IMR-90 (cell line): ENCODE measurements at regions not wholly inside any gene's neighbourhood (a gene's known extent, or its start where the extent isn't known, plus 50 kb on each side); places are given as distances from the start of the nearest gene placed in this dataset.

Experiments used
- ATAC-seq: fragments of 200-7000 bp; cut with Tn5 transposase; 2 replicates; pipeline ENCODE4 v1.9.1; 2020; ENCODE audit warnings: low read depth, mild to moderate bottlenecking, moderate library complexity
- BruUV-seq: library from RNA; stranded (reverse); fragments of 400-500 nt; replicated peaks from 2 replicates; lab custom pipeline; 2021; lab: Mats Ljungman, UMichigan
- CTCF ChIA-PET: fragments of 300-600 bp; formaldehyde crosslinking; extraction: SDS; loops from one replicate; lab custom pipeline; 2021; ENCODE audit warnings: antibody characterized with exemption; lab: Yijun Ruan, JAX
- POLR2A ChIA-PET: fragments of 300-600 bp; sonication (Branson Sonifier 250); formaldehyde crosslinking; loops from one replicate; lab custom pipeline; 2022; ENCODE audit warnings: antibody characterized with exemption; ENCODE audit not compliant: unreplicated experiment; lab: Charles Lee
- DNase-seq: peaks from one replicate; pipeline ENCODE4 v3.0.0; 2013
- H2AFZ ChIP-seq: replicated peaks from 2 replicates; pipeline ENCODE3; 2013; ENCODE audit warnings: low read length, mild to moderate bottlenecking; ENCODE audit not compliant: poor library complexity
- H2AK5ac ChIP-seq: 2 replicates; pipeline ENCODE4 v1.6.1; 2013; ENCODE audit warnings: low read depth, low read length, inconsistent platforms
- H2AK9ac ChIP-seq: replicated peaks from 2 replicates; pipeline ENCODE3; 2013; ENCODE audit warnings: mild to moderate bottlenecking, low read depth, low read length, moderate library complexity; ENCODE audit not compliant: poor library complexity
- H2BK120ac ChIP-seq: 2 replicates; pipeline ENCODE4 v1.6.1; 2013; ENCODE audit warnings: low read depth, low read length, inconsistent platforms
- H2BK15ac ChIP-seq: 3 replicates; pipeline ENCODE4 v1.6.1; 2013; ENCODE audit warnings: low read depth, low read length, inconsistent platforms
- H2BK20ac ChIP-seq: 2 replicates; pipeline ENCODE4 v1.6.1; 2013; ENCODE audit warnings: low read depth, mild to moderate bottlenecking, inconsistent platforms, low read length, moderate library complexity
- H2BK5ac ChIP-seq: 2 replicates; pipeline ENCODE4 v1.6.1; 2013; ENCODE audit warnings: mild to moderate bottlenecking, low read depth, low read length, inconsistent platforms; ENCODE audit not compliant: poor library complexity, severe bottlenecking
- H3K14ac ChIP-seq: replicated peaks from 2 replicates; pipeline ENCODE4 v1.6.1; 2013; ENCODE audit warnings: low read depth, low read length, inconsistent platforms
- H3K18ac ChIP-seq: 2 replicates; pipeline ENCODE4 v1.6.1; 2013; ENCODE audit warnings: low read depth, low read length, control low read depth
- H3K23ac ChIP-seq: 2 replicates; pipeline ENCODE4 v1.6.1; 2013; ENCODE audit warnings: low read depth, low read length, inconsistent platforms
- H3K27ac ChIP-seq: 2 replicates; pipeline ENCODE4 v1.5.1; 2013; ENCODE audit warnings: mild to moderate bottlenecking, control low read depth, low read length; ENCODE audit not compliant: insufficient read depth
- H3K27me3 ChIP-seq: 2 replicates; pipeline ENCODE4 v1.6.1; 2013; ENCODE audit warnings: low read length; ENCODE audit not compliant: control insufficient read depth, insufficient read depth
- H3K36me3 ChIP-seq: 2 replicates; pipeline ENCODE4 v1.6.1; 2013; ENCODE audit warnings: low read length, mixed read lengths; ENCODE audit not compliant: control insufficient read depth, insufficient read depth
- H3K4ac ChIP-seq: 2 replicates; pipeline ENCODE4 v1.6.1; 2013; ENCODE audit warnings: low read depth, low read length, inconsistent platforms
- H3K4me1 ChIP-seq: 2 replicates; pipeline ENCODE4 v1.6.1; 2013; ENCODE audit warnings: low read length, mixed read lengths; ENCODE audit not compliant: control insufficient read depth, insufficient read depth
- H3K4me2 ChIP-seq: 2 replicates; pipeline ENCODE4 v1.6.1; 2013; ENCODE audit warnings: low read depth, mild to moderate bottlenecking, control low read depth, low read length, moderate library complexity
- H3K4me3 ChIP-seq: 2 replicates; pipeline ENCODE4 v1.5.1; 2013; ENCODE audit warnings: low read depth, mild to moderate bottlenecking, control low read depth, low read length, moderate library complexity; ENCODE audit not compliant: insufficient read depth
- H3K56ac ChIP-seq: 2 replicates; pipeline ENCODE4 v1.6.1; 2013; ENCODE audit warnings: low read length, inconsistent platforms; ENCODE audit not compliant: insufficient read depth; ENCODE audit errors: extremely low read depth
- H3K79me1 ChIP-seq, 2 experiments: 2 replicates each; pipeline ENCODE4 v1.6.1; 2013; ENCODE audit warnings: low read length in 2 of 2, inconsistent platforms in 1 of 2, low read depth in 1 of 2
- H3K9ac ChIP-seq: 2 replicates; pipeline ENCODE4 v1.6.1; 2013; ENCODE audit warnings: low read depth, low read length, control low read depth
- H3K9me1 ChIP-seq: 2 replicates; pipeline ENCODE4 v1.6.1; 2013; ENCODE audit warnings: low read length, inconsistent platforms; ENCODE audit not compliant: insufficient read depth
- H3K9me3 ChIP-seq: 2 replicates; pipeline ENCODE4 v1.6.1; 2013; ENCODE audit warnings: low read length; ENCODE audit not compliant: control insufficient read depth, insufficient read depth
- H4K20me1 ChIP-seq: 2 replicates; pipeline ENCODE4 v1.6.1; 2013; ENCODE audit warnings: low read length, inconsistent platforms; ENCODE audit not compliant: insufficient read depth
- H4K5ac ChIP-seq: 2 replicates; pipeline ENCODE4 v1.6.1; 2013; ENCODE audit warnings: mild to moderate bottlenecking, low read depth, low read length, control low read depth
- H4K8ac ChIP-seq, 2 experiments: 2 replicates each; pipeline ENCODE4 v1.6.1; 2013; ENCODE audit warnings: low read depth in 2 of 2, low read length in 2 of 2, control low read depth in 1 of 2, inconsistent platforms in 1 of 2
- H4K91ac ChIP-seq: 2 replicates; pipeline ENCODE4 v1.6.1; 2013; ENCODE audit warnings: low read depth, low read length, inconsistent platforms; ENCODE audit not compliant: insufficient read depth
- CTCF ChIP-seq: conservative IDR thresholded peaks from 2 replicates; pipeline ENCODE4 v1.5.1; 2012; ENCODE audit warnings: mild to moderate bottlenecking, low read depth, low read length, improper control_type of control experiment
- FOS ChIP-seq: fragments of 150-350 bp; IDR thresholded peaks from 2 replicates; pipeline ENCODE4 v1.6.1; 2016; ENCODE audit warnings: low read depth, low read length
- MXI1 ChIP-seq: IDR thresholded peaks from 2 replicates; pipeline ENCODE4 v1.6.1; 2012; ENCODE audit warnings: low read depth, mild to moderate bottlenecking, low read length, moderate library complexity, borderline replicate concordance
- WGBS, 2 experiments: methylation state at CpG; one replicate each; pipeline versions ENCODE4 v1.1.5 to v1.1.7; 2013; ENCODE audit warnings: missing lambda C conversion rate in 2 of 2; ENCODE audit not compliant: insufficient read length in 1 of 2; ENCODE audit errors: extremely low coverage in 2 of 2; 5-methylcytosine and 5-hydroxymethylcytosine counted together
- dilution Hi-C: fragments of 300-500 bp; cut with HindIII; formaldehyde crosslinking; loops from one replicate; pipeline ENCODE4 v1.14.3; 2018; ENCODE audit warnings: low sequenced_read_pairs; ENCODE audit not compliant: unreplicated experiment
- in situ Hi-C: fragments of 300-500 bp; cut with MboI; formaldehyde crosslinking; loops from 3 replicates; pipeline ENCODE4 v1.14.3; 2019; ENCODE audit warnings: low sequenced_read_pairs, inconsistent platforms, mixed read lengths
- intact Hi-C: fragments of 100-400 bp; cut with micrococcal nuclease; formaldehyde crosslinking; loops from 2 replicates; pipeline ENCODE4 v1.10.0; 2022

DNA sequence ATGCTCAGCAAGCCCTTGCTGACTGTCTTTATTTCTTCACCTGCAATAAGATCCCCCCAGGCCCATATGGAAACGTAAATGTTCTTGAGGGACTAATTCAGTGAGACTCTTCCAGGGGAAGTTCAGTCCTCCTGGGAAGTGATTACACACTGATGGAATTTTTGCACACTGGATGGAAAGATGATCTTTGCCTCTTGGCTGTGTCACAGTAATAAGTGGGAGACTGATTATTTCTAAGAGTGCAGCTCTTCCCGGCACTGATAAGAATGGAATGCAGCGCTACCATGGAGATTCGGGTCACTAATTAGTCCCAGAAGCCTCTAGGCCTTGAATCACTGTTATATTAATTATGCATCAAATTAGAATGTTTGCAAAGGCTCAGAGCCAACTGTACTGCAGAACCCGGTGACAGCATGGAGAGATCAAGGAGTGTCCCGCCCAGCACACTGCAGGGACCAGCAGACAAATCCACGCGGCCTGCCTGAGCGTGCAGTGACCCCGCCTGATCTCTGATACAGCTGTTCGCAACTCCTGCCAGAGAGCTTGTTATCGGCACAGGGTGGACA lies 178.3 kb downstream of the SNX19 start:
- H3K9me1 ChIP-seq: peaks cover 9% of the 10 kb centered on the region
- peaks cover 15% of the 10 kb centered on the region for H3K4me1 ChIP-seq
- peak overlapping the region; percentile 22 for H3K9ac ChIP-seq
- peak overlapping the region; percentile 81 for H3K14ac ChIP-seq
- H4K8ac ChIP-seq: peak overlapping the region; percentile 56 to 90
- H3K27me3 ChIP-seq: no peaks in the 10 kb centered on the region
- intact Hi-C loops (loop anchor here (2.0 to 5.0 kb wide), 2 partner anchors 89 to 91 kb away; no protein-coding TSS in a partner anchor), dilution Hi-C loops (no loop called here), in situ Hi-C loops (no loop called here)
- peak overlapping the region; percentile 92; the same call in 2 of the 3 replicates for H2BK15ac ChIP-seq
- H4K5ac ChIP-seq: peak overlapping the region; percentile 90
- peak overlapping the region; percentile 95 for H2BK120ac ChIP-seq
- H3K4me2 ChIP-seq: peak overlapping the region; percentile 21
- H3K9me3 ChIP-seq: peaks cover 7% of the 10 kb centered on the region
- peak overlapping the region; percentile 86 for H2BK5ac ChIP-seq
- H3K23ac ChIP-seq: peak overlapping the region; percentile 52; the same call in 1 of the 2 replicates
- peak overlapping the region; percentile 21 for H2AK9ac ChIP-seq
- H2AFZ ChIP-seq: peak overlapping the region; percentile 82
- no peaks in the 10 kb centered on the region for H4K20me1 ChIP-seq
- H4K91ac ChIP-seq: peak overlapping the region; percentile 85
- peak overlapping the region; percentile 0; the same call in 1 of the 2 replicates for H3K4me3 ChIP-seq
- BruUV-seq: no TSS peak
- no CpG with 5 or more reads among the region's 12 CpGs for WGBS, 2 experiments
- no peaks in the 10 kb centered on the region for H3K36me3 ChIP-seq
- TF ChIP-seq CTCF (no peak), MXI1 (peak; percentile 58; the same call in 1 of the 2 replicates), FOS (0 out of 2 replicates have a peak, but pooled peaks have one; percentile 35)
- H2AK5ac ChIP-seq: peak overlapping the region; percentile 16; the same call in 1 of the 2 replicates
- DNase-seq (peak; percentile 89), ATAC-seq (peak; percentile 90)
- ChIA-PET POLR2A (interaction anchor here (0.6 kb wide), 1 partner anchor 110 kb away, joined by 4 read pairs; no protein-coding TSS in a partner anchor), CTCF (interaction anchor here (0.8 to 0.9 kb wide), 2 partner anchors 10 to 300 kb away, joined by 3 read pairs; no protein-coding TSS in a partner anchor)
- H3K4ac ChIP-seq: peak overlapping the region; percentile 92
- peak overlapping the region; percentile 94 for H2BK20ac ChIP-seq
- H3K18ac ChIP-seq: peak overlapping the region; percentile 96
- no peaks in the 10 kb centered on the region for H3K79me1 ChIP-seq
- peak overlapping the region; percentile 93 for H3K27ac ChIP-seq
- H3K56ac ChIP-seq: peak overlapping the region; percentile 87
